Upper lobe of left lung (tissue), 4 donors: ENCODE measurements at regions not wholly inside any gene's neighbourhood (a gene's known extent, or its start where the extent isn't known, plus 50 kb on each side); places are given as distances from the start of the nearest gene placed in this dataset.

Experiments
- CTCF ChIP-seq, 6 experiments: fragments of 450-650 bp in 4 of 6; fragments of 200-600 bp in 2 of 6; sonication (generic) in 2 of 6; IDR thresholded peaks; one replicate each; pipeline ENCODE4 v1.5.1; 2016 to 2019; ENCODE audit warnings: antibody characterized with exemption in 6 of 6
- EP300 ChIP-seq, 4 donors: sonication (generic); formaldehyde crosslinking; IDR thresholded peaks; one replicate each; pipeline ENCODE4 v1.5.1; 2017; ENCODE audit warnings: antibody characterized with exemption in 4 of 4, control low read depth in 2 of 4
- POLR2A ChIP-seq, 4 donors: fragments of 450-650 bp; IDR thresholded peaks; one replicate each; pipeline ENCODE4 v1.5.1; 2016 to 2017; ENCODE audit warnings: antibody characterized with exemption in 4 of 4, mild to moderate bottlenecking in 2 of 4
- POLR2AphosphoS5 ChIP-seq, 2 donors: sonication (generic); formaldehyde crosslinking; IDR thresholded peaks; one replicate each; pipeline ENCODE4 v1.5.1; 2017; ENCODE audit warnings: antibody characterized with exemption in 2 of 2

GRCh38 chr1:81238129-81238528 is 562.6 kb upstream of the ADGRL2 start:
- TF ChIP-seq CTCF (IDR thresholded peaks at IDR 0.05) (no peak), POLR2AphosphoS5 (IDR thresholded peaks at IDR 0.05) (no peak), POLR2A (IDR thresholded peaks at IDR 0.05) (no peak), EP300 (IDR thresholded peaks at IDR 0.05) (no peak)
